ENCODE measurements at regions not wholly inside any gene's neighbourhood (a gene's known extent, or its start where the extent isn't known, plus 50 kb on each side); places are given as distances from the start of the nearest gene placed in this dataset.
"Not testable (repeated sequence)": the region's sequence is repeated elsewhere in the genome, so short reads cannot be mapped to it uniquely, and the experiment has no call there.

DNA sequence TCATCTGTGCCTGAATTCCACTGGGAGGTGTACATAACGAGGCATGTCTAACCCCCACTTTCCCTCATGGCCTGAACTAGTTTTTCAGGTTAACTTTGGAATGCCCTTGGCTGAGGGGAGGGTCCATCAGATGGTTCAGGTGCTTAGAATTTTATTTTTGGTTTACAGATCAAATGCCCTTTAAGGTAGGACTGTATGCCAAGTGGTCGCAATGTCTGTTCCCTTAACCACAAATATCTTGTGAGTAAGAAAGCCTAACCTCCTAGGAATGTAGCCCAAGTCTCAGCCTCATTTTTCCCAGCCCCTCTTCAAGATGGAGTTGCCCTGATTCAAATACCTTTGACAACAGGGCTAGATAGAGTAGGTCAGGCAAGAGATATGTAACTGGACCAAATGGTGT lies 78.4 kb downstream of the RNASET2 start:
- no peak for DNase-seq (ENCODE audit: low read depth)

DNA sequence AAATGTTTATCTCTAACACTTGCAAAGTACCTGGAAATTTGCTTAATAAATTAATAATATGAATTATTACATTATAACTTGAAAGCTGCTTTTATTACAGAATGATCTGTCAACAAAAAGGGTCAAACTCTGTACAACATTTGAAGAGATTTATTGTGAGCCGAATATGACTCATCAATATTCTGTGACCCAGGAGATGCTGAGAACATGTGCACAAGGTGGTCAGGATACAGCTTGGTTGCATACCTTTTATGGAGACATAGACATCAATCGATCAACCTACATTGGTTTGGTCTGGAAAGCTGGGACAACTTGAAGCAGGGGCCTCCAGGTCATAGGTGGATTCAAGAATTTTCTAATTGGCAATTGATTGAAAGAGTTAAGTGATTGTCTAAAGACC lies 79.0 kb downstream of the RNASET2 start:
- no peak for DNase-seq (ENCODE audit: low read depth)

DNA sequence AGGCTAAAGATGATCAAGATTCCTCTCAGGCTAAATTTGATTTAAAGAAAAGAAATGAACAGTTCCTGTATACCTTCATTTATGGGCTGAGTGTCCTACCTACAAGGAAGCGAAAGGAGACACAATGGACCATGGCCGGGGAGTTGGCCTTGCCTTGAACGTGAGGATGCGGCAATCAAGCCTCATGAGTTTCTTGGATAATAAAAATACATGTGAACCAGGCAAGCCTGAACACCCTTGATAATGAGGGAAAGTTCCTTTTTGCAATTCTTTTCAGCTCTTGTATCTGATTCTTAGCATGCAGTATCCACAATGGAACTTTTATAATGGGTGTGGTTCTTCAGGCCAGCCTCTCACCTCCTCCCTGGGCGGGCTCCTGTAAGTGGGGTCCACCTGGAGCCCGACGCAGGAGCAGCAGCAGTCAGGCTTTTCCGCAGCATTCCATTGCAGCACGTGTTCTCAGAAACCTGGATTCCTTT lies 83.8 kb downstream of the RNASET2 start:
- no peak for DNase-seq (ENCODE audit: low read depth)

DNA sequence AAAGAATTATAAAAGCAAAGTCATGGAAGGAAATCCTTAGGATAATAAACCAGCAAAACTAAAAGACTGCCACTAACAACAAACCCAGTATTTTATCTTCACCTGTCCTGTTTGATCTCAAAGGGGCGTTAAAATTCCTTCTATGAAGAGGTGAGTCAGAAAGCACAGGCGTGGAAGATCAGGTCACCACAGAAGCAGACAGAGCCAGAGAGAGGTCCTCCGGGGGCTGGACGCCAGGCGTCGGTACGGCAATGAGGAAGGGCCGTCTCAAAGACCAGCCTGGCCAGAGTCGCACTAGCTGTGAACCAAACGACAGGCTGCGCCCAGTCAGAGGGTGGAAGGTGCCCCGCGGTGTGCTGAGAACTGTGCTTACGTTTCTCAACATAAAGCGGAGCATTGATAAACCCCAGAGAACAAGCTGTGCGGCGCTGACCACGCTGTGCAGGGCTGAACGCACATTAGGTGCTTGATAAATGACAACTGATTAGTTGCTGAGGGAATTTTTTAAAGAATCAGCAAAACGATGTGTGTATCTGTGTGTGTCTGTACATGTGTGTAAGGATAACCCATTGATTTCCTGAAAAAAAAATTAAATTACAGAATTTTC lies 85.6 kb downstream of the RNASET2 start:
- no peak for DNase-seq (ENCODE audit: low read depth)

DNA sequence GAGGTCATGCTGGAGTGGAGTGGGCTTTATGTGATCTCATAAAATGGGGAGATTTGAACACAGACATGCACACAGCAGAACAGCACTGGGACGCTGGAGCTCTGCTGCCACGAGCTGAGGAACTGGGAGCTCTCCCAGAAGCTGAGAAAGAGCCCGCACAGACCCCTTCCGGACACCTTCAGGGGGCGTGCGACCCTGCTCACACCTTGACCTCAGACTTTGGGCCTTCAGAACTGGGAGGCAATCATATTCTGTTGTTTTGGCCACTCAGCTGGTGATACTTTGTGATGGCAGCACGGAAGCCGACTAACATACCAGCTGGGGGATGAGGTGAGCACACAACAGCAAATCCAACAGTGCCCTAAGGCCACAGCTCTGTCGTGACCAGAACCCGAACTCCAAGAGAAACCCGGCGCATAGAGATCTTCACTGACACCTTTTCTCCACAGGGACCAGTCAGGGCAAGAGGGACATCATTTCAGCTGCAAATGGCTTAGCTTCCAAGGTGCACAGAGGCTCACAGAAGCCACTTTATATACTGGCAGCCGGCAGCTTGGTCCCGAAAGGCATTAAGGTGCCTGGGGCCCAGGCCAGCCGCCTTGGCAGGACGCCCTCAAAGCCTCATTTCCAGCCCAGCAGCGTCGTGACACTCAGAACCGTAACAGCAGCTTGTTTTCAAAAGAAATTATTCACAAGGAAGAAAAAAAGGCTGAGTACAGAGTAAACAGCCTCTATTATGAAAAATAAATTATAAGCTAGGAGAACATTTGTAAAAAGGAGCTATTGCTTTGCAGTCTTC lies 89.3 kb downstream of the RNASET2 start:
- no peak for DNase-seq (ENCODE audit: low read depth)

DNA sequence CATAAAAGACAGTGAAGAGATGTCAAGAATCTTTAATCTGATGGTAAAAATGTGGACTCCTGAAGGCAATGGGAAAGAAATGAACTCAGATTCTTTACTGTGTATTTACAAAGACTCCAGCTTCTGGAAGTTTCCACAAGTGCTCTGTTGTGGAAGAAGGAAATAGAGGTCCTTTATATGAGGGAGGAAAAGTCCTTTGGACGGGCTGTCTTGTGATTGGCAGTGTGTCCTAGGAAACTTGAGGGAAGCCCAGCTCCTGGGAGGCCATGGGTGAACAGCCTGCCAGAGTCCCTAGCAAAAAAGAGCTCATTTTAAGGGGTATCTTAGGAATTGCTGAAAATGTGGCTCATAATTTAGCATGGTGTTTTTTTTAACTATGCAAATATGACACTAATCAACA lies 92.0 kb downstream of the RNASET2 start:
- no peak for DNase-seq (ENCODE audit: low read depth)

DNA sequence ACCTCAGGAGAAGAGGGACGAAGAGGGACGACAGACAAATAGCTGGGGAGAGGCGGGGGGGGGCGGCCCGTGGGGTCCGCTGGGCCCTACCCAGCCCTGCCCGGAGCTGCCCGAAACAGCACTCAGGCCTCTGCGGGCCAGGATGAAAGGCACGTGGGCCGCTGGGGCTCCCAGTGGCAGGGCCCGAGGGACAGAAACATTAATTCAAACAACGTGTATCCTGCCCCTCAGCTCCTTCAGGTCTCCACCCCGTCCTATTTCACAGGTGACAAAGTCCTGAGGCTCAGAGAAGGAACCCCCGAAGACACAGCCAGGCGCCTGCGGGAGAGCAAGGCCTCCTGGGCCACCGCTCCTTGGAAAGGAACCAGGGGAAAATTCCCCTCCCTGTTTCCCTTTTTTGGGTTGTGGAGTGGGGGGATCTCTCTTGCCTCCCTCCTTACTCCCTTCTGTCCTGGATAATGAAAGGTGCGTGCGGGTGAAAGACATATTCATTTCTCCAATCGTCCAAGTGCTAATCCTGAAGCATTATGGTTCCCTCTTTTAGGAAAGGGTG lies 93.3 kb downstream of the RNASET2 start:
- DNase-seq (ENCODE audit: low read depth): no peak

DNA sequence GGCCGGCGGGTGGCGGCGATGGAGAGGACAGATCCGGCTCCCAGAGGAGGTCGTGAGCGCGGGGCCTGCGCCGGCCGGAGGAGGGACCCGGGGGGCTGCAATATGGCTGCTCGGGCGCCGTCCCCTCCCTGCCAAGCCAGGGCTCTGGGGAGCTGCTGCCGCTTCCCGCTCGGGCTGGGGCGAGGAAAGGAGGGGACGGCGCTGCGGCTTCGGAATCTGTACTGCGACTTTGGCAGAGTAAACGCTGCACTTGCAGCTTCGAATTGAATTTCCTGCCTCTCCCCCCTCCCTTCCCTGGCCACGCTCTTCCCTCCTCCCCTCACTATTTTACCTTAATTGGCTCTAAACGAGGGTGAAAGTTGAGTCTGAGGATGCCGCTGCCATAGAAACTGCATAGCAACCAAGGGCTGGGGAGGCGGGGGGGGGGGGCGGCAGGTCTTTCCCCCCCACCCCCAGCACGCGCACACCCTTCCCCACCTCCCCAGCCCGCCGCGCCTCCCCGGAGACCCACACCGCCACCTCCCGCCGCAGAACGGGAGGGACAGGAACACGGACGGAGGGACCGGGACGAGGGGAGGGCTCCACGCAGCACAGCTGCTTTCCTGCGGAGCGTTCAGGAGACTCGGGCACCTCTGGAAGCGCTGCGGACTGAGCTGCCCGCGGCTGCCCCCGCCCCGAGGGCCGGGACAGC lies 93.9 kb downstream of the RNASET2 start:
- DNase-seq (ENCODE audit: low read depth): no peak

DNA sequence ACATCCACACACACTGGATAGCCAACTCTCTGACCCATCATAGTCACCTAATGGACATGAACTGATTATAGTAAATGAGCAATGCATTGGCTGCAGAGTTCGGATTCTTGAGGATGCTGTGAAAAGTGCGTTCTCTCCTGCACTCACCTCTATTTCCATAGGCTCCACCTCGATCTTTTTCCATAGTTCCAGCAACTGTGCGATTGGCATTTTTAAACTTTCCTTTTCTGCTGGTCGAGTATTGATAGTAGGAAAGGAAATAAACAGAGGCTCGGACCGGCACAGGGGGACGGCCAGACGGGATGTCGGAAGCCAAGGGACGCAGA lies 94.4 kb downstream of the RNASET2 start:
- DNase-seq (ENCODE audit: low read depth): no peak

DNA sequence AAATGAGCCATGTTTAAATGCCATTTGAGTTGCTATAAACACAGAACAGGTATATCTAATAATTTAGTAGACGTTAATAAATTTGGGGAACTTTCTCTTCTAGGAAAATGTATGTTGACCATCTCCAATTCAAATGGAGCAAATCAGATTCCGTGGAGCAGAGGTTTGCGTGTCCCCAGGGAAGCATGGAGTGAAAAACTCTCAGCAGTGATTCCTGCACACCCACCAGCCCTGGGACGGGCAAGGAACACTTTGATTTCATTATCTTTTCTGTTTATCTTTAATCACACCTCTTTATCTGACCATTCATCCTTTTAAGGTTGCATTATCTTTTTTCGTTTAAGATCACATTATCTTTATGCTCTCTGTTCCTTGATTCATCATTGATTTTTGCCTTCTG lies 95.0 kb downstream of the RNASET2 start:
- DNase-seq (ENCODE audit: low read depth): no peak

DNA sequence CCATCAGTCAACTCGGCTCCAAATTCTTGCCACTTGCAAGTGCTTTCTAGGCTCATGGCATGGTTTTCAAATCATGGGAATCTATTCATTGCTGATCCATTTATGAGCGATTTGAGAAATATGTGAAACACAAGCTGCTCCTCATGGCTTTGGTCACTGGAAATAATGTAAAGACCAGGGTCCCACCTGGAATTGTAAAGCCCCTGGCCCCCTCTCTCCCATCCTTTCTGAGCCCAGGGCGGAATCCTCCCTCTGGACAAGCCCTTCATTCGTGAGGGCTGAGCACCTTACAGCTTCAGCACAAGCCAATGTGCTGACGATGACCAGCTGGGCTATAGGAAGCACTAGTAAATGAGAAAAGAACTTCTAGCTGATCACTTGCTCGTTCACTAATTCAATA lies 96.0 kb downstream of the RNASET2 start:
- DNase-seq (ENCODE audit: low read depth): no peak

DNA sequence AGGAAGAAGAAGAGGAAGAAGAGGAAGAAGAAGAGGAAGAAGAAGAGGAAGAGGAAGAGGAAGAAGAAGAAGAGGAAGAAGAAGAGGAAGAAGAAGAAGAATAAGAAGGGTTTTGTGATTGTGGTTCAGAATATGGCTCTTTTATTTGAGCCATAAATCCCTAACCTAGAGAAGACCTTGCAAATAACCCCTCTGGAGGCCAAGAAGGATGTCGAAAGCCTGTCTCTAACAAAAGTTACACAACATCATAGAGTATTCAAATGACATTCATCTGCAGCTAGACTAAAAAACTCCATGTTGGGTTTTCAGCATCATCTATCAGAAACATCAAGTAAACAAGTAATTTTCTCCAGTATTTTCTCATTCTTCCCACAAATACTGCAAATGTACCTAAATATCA lies 100.9 kb downstream of the RNASET2 start:
- no peak for DNase-seq (ENCODE audit: low read depth)

DNA sequence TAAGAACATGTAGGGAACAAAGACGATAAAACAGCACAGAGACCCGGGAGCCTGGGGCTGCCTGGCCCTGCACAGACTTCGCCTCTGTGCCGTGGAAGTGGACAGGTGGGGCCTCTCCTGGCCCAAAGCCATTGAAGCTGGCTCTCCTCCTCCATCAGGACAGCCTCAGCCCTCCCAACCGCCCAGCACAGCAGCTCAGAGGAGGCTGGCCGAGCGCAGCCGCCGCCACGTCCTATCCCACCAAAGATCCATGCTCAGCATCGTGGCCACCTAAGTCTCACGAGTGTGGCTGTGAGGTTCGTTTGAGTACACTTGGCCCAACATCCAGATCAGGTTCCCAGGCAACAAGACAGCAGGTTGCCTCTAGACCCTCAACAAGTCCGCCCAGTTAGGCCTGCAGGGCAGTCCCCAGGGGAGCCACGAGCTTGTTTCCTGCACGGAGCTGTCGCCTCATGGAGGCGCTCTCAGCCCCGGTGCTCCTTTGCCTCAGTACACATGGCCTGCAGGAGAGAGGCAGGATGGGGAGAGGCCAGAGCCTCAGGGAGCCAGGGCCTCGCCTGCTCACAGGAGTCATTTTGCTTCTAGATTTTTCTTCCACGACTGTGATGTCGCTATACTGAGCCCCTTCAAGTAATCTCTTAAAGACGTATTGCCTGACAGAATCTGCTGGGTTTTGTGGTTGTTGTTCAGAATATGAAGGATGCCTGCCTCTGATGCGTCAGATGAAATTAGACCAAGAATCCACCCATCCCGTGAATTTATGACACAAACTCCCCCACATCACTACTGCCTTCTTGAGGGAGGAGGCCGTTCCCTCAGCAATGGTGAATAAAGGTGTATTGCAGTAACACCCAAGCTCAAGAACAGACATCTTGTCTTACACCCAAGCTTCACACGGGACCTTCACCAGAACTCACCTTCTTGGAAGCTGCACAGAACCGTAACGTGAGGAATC lies 102.7 kb downstream of the RNASET2 start:
- no peak for DNase-seq (ENCODE audit: low read depth)

DNA sequence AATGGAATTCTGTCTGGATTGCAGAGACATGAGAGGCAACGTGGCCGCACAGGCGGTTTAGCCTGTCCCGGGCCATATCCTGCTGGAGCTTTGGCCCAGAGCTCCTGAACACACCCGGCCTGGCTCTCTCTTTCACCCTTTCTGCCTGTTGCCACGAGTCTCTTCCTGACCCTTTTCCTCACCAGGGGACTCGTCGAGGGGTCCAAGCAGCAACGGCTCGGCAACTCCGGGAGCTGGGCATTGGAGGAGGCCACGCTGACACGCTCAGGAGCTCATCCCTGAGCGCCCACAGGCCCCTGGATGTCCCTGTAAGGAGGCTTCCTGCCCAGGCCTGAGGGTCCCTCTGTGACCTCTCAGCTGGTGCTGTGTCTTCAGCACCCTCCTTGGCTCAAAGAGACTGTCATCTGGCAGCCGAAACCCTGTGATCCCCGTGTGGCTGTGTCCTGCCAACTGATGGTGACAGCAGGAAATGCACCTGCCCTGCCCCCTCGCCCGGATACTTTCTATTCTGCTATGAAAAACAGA lies 103.8 kb downstream of the RNASET2 start:
- DNase-seq (ENCODE audit: low read depth): no peak

DNA sequence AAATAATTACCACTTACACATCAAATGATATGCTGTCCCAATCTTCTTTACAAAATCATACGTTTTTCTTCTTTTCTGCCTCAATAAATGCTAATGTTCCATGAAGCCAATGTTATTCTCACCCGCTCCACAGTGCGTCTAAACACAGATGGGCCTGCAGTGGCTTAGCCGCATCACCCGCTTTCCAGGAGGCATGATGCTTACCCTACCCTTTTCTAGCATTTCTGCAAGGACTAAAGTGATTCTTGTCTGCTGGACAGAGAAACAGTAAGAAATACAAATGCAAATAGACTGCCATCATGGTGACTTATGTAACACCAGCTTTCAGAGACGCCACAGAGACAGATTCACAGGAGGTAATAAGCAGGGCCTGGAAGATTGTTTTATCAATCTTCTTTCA lies 104.4 kb downstream of the RNASET2 start:
- DNase-seq (ENCODE audit: low read depth): no peak

DNA sequence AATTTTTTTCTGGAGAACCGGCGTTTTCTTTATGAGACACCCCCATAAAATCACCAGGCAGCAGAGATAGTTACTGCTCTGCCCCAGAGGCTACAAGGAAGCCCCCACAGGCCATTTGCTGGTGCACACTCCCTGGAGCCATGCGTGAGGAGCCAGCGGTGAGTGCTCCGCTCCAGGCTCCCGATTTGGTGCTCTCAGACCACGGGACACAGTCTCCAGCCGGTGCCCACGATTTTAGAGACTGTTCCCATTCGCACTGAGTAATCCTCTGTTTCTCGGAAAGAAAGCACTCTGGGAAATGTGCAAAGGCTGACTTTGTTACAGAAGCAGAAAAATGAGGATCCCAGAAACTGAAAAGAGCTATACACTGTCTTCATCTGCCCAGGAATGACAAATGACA lies 104.9 kb downstream of the RNASET2 start:
- no peak for DNase-seq (ENCODE audit: low read depth)

DNA sequence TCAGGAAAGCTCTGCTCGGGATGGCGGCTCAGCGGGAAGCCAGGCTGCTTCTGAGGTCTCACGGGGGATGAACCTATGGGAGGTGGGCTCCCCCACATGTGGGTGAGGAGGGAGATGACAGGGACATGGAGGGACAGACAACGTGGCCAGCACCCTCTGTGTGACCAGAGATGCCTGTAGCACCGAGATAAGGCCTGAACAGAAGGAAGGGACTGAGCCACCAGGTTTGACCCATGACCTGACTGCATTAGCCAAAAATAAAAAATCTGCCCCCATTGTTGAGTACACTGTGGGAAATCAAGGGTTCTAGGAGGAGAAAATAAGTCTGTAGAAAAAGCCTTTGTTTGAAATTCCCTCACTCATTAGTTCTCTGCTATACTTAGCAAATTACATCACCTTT lies 105.7 kb downstream of the RNASET2 start:
- DNase-seq (ENCODE audit: low read depth): no peak

DNA sequence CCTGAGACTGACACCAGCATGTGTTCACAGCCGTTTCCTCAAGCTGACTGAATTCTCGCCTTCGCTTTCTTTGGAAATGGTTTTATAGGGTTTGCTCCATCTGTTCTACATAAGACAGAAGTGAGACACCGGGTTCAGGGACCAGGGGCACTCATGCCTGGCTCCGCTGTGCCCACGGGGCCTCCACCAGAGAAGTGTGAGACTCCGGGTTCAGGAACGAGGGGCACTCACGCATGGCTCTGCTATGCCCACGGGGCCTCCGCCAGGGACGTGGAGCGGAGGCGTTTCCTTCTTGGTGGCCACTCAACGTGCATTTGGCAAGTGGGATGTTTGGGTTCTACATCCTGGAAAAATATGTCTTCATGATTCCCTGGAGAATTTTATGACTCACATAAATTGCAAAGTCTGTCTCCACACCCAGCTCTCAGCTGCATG lies 106.6 kb downstream of the RNASET2 start:
- no peak for DNase-seq (ENCODE audit: low read depth)

DNA sequence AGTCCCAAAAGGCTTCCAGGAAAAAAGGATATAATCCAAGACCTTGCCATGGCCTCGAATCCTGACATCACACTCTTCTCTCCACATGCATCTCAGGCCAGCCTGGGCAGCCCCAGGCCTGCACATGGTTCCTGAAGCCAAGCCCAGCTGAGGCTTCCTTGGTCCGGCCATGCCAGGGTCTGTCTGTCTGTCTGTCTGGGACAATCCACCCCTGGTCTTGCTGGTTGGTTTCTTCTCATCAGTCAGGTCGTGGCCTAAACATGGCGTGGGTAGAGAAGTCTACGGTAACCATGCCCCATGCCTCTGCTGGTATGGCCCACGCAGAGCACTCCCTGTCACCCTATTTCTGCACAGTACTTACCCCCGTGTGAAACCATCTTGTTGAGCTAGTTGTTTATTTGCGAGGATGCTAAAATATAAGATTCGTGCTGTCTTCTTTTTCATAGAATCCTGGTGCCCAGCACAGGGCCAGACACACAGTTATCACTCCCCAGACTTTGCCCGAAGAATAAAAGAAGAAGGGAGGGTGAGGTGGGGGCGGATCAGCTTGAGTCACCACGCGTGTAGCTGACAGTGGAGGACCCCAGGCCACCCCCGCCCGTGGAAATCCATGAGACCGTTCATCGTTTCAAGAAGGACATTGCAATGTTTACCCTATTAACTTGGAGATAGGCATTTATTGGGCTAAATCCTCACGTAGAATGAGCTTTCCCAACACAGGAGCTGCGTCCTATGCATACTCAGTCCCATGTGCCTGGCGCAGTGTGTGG lies 107.2 kb downstream of the RNASET2 start:
- no peak for DNase-seq (ENCODE audit: low read depth)

DNA sequence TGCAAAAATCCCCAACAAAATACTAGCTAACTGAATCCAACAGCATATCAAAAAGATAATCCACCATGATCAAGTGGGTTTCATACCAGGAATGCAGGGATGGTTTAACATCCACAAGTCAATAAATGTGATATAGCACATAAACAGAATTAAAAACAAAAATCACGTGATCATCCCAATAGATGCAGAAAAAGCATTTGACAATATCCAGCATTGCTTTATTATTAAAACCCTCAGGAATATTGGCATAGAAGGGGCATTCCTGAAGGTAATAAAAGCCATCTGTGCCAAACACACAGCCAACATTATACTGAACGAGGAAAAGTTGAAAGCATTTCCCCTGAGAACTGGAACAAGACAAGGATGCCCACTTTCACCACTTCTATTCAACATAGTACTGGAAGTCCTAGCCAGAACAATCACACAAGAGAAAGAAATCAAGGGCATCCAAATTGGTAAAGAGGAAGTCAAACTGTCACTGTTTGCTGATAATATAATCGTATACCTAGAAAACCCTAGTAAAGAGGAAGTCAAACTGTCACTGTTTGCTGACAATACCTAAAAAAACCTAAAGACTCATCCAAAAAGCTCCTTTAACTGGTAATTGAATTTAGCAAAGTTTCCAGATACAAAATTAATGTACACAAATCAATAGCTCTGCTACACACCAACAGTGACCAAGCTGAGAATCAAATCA lies 109.8 kb downstream of the RNASET2 start:
- DNase-seq (ENCODE audit: low read depth): not testable (repeated sequence)

All from stimulated activated CD8-positive, alpha-beta memory T cell treated with anti-CD3 and anti-CD28 coated beads, Interleukin-15, amount 100 ng/mL, for 1 hour (primary cell).